Transverse colon (tissue), 4 donors: ENCODE measurements at regions not wholly inside any gene's neighbourhood (a gene's known extent, or its start where the extent isn't known, plus 50 kb on each side); places are given as distances from the start of the nearest gene placed in this dataset.

Source experiments
- CTCF ChIP-seq, 5 experiments: fragments of 200-600 bp in 3 of 5; fragments of 450-650 bp in 2 of 5; sonication (generic) in 3 of 5; IDR thresholded peaks; 1 replicate in 2 of 5; 2 replicates in 3 of 5; pipeline ENCODE4 v1.5.1; 2016 to 2017; ENCODE audit warnings: antibody characterized with exemption in 5 of 5, inconsistent platforms in 3 of 5, mild to moderate bottlenecking in 2 of 5, moderate library complexity in 1 of 5
- POLR2A ChIP-seq: fragments of 450-650 bp; IDR thresholded peaks from one replicate; pipeline ENCODE4 v1.6.1; 2016; ENCODE audit warnings: antibody characterized with exemption, mild to moderate bottlenecking, moderate library complexity
- POLR2AphosphoS5 ChIP-seq, 3 donors: sonication (generic); formaldehyde crosslinking; IDR thresholded peaks; one replicate each; pipeline ENCODE4 v1.6.1; 2016; ENCODE audit warnings: antibody characterized with exemption in 3 of 3

- TF ChIP-seq CTCF (IDR thresholded peaks at IDR 0.05) = no peak
- TF ChIP-seq POLR2AphosphoS5 (IDR thresholded peaks at IDR 0.05) = no peak
- TF ChIP-seq POLR2A = no peak
These were observed 54.9 kb upstream of the PPP2R5C start for GRCh38 chr14:101706509-101707067.
